WTC11 (cell line): ENCODE measurements at regions not wholly inside any gene's neighbourhood (a gene's known extent, or its start where the extent isn't known, plus 50 kb on each side); places are given as distances from the start of the nearest gene placed in this dataset.

ENCODE experiments used
- ATAC-seq: fragments of 200-7000 bp; cut with Tn5 transposase; 2 replicates; pipeline ENCODE4 v1.10.0; 2021; ENCODE audit warnings: mild to moderate bottlenecking, moderate library complexity
- CTCF ChIA-PET: fragments of 300-600 bp; sonication (Branson Sonifier 250); formaldehyde crosslinking; loops from one replicate; lab custom pipeline; 2021; ENCODE audit warnings: antibody characterized with exemption; lab: Charles Lee
- POLR2A ChIA-PET: fragments of 350-600 bp; sonication (Branson Sonifier 250); formaldehyde crosslinking; loops from one replicate; lab custom pipeline; 2021; ENCODE audit warnings: antibody characterized with exemption; lab: Charles Lee
- DNase-seq: peaks from one replicate; pipeline ENCODE4 v3.0.0; 2021; ENCODE audit warnings: low spot score
- H3K27ac Mint-ChIP-seq: 2 replicates; pipeline ENCODE4 v1.8.0; 2021; ENCODE audit warnings: mixed read lengths
- H3K27me3 Mint-ChIP-seq: 2 replicates; pipeline ENCODE4 v1.8.0; 2021; ENCODE audit warnings: low read depth, mild to moderate bottlenecking, moderate library complexity, mixed read lengths
- H3K36me3 Mint-ChIP-seq: 2 replicates; pipeline ENCODE4 v1.8.0; 2021; ENCODE audit warnings: mixed read lengths
- H3K4me1 Mint-ChIP-seq: 2 replicates; pipeline ENCODE4 v1.8.0; 2022; ENCODE audit warnings: mixed read lengths
- H3K4me3 Mint-ChIP-seq: 2 replicates; pipeline ENCODE4 v1.8.0; 2021; ENCODE audit warnings: mild to moderate bottlenecking, moderate library complexity, mixed read lengths
- H3K9me3 Mint-ChIP-seq: 2 replicates; pipeline ENCODE4 v1.8.0; 2021; ENCODE audit warnings: mixed read lengths
- ARID4B ChIP-seq: sonication (generic); formaldehyde crosslinking; IDR thresholded peaks from 2 replicates; pipeline ENCODE4 v1.8.0; 2023; ENCODE audit warnings: missing genetic modification reagents, mild to moderate bottlenecking, borderline replicate concordance
- ATF1 ChIP-seq: sonication (generic); formaldehyde crosslinking; IDR thresholded peaks from 2 replicates; pipeline ENCODE4 v1.8.1; 2023; ENCODE audit warnings: mild to moderate bottlenecking, moderate library complexity, missing genetic modification reagents
- FOXP1 ChIP-seq: sonication (generic); formaldehyde crosslinking; IDR thresholded peaks from 2 replicates; pipeline ENCODE4 v1.8.0; 2022; ENCODE audit warnings: missing genetic modification reagents, mild to moderate bottlenecking, moderate library complexity, borderline replicate concordance
- IRF2 ChIP-seq: sonication (generic); formaldehyde crosslinking; IDR thresholded peaks from 2 replicates; pipeline ENCODE4 v1.8.0; 2022; ENCODE audit warnings: low read depth, missing genetic modification reagents, borderline replicate concordance
- JAZF1 ChIP-seq: fragments of 250-450 bp; sonication (Bioruptor Pico); IDR thresholded peaks from 2 replicates; pipeline ENCODE4 v1.9.0; 2021; ENCODE audit warnings: moderate library complexity, mild to moderate bottlenecking, inconsistent platforms
- RELA ChIP-seq: sonication (generic); formaldehyde crosslinking; IDR thresholded peaks from 2 replicates; pipeline ENCODE4 v1.8.1; 2022; ENCODE audit warnings: missing genetic modification reagents, mild to moderate bottlenecking, borderline replicate concordance
- USF1 ChIP-seq: sonication (generic); formaldehyde crosslinking; IDR thresholded peaks from 2 replicates; pipeline ENCODE4 v1.8.0; 2022; ENCODE audit warnings: mild to moderate bottlenecking, missing genetic modification reagents
- ZNF219 ChIP-seq: sonication (generic); formaldehyde crosslinking; IDR thresholded peaks from 2 replicates; pipeline ENCODE4 v1.8.0; 2023; ENCODE audit warnings: missing genetic modification reagents, mild to moderate bottlenecking, borderline replicate concordance
- ZNF425 ChIP-seq: fragments of 250-450 bp; sonication (Bioruptor Pico); conservative IDR thresholded peaks from 2 replicates; pipeline ENCODE4 v1.9.0; 2021; ENCODE audit warnings: mild to moderate bottlenecking
- TF ChIP-seq, protein P1 (sequence below): sonication (generic); formaldehyde crosslinking; IDR thresholded peaks from 2 replicates; pipeline ENCODE4 v1.8.1; 2022; ENCODE audit warnings: missing genetic modification reagents, borderline replicate concordance
- TF ChIP-seq, protein P2 (sequence below): fragments of 250-450 bp; sonication (Bioruptor Pico); IDR thresholded peaks from 2 replicates; pipeline ENCODE4 v1.9.0; 2021; ENCODE audit warnings: mild to moderate bottlenecking, borderline replicate concordance
- TF ChIP-seq, protein P3 (sequence below): sonication (generic); formaldehyde crosslinking; IDR thresholded peaks from 2 replicates; pipeline ENCODE4 v1.8.1; 2023; ENCODE audit warnings: mild to moderate bottlenecking, missing genetic modification reagents
- TF ChIP-seq, protein P4 (sequence below): sonication (generic); formaldehyde crosslinking; IDR thresholded peaks from 2 replicates; pipeline ENCODE4 v1.8.1; 2023; ENCODE audit warnings: mild to moderate bottlenecking, missing genetic modification reagents, moderate library complexity

GRCh38 chr15:87713475-87713879 is 543.1 kb downstream of the NTRK3 start (continued):
- no peak for TF ChIP-seq ARID4B (CRISPR knock-in tag)

- ChIA-PET CTCF (no interaction called here), POLR2A (no interaction called here)
- Mint-ChIP-seq H3K4me3 (no peak overlapping the region), H3K27ac (no peak overlapping the region), H3K4me1 (0 out of 2 replicates have a peak, but pooled peaks cover 2% of the 10 kb centered on the region), H3K9me3 (no peaks in the 10 kb centered on the region), H3K36me3 (no peaks in the 10 kb centered on the region), H3K27me3 (no peaks in the 10 kb centered on the region)
- DNase-seq (no peak), ATAC-seq (no peak)
- TF ChIP-seq USF1 (CRISPR knock-in tag) (no peak), ARID4B (CRISPR knock-in tag) (no peak), ZNF425 (no peak), RELA (CRISPR knock-in tag) (no peak), FOXP1 (CRISPR knock-in tag) (no peak), ATF1 (CRISPR knock-in tag) (no peak), JAZF1 (CRISPR knock-in tag) (no peak), ZNF219 (no peak), IRF2 (CRISPR knock-in tag) (no peak)
- TF ChIP-seq, protein P1, sequence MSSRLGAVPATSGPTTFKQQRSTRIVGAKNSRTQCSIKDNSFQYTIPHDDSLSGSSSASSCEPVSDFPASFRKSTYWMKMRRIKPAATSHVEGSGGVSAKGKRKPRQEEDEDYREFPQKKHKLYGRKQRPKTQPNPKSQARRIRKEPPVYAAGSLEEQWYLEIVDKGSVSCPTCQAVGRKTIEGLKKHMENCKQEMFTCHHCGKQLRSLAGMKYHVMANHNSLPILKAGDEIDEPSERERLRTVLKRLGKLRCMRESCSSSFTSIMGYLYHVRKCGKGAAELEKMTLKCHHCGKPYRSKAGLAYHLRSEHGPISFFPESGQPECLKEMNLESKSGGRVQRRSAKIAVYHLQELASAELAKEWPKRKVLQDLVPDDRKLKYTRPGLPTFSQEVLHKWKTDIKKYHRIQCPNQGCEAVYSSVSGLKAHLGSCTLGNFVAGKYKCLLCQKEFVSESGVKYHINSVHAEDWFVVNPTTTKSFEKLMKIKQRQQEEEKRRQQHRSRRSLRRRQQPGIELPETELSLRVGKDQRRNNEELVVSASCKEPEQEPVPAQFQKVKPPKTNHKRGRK (CRISPR knock-in tag), result no peak
- TF ChIP-seq, protein P2, sequence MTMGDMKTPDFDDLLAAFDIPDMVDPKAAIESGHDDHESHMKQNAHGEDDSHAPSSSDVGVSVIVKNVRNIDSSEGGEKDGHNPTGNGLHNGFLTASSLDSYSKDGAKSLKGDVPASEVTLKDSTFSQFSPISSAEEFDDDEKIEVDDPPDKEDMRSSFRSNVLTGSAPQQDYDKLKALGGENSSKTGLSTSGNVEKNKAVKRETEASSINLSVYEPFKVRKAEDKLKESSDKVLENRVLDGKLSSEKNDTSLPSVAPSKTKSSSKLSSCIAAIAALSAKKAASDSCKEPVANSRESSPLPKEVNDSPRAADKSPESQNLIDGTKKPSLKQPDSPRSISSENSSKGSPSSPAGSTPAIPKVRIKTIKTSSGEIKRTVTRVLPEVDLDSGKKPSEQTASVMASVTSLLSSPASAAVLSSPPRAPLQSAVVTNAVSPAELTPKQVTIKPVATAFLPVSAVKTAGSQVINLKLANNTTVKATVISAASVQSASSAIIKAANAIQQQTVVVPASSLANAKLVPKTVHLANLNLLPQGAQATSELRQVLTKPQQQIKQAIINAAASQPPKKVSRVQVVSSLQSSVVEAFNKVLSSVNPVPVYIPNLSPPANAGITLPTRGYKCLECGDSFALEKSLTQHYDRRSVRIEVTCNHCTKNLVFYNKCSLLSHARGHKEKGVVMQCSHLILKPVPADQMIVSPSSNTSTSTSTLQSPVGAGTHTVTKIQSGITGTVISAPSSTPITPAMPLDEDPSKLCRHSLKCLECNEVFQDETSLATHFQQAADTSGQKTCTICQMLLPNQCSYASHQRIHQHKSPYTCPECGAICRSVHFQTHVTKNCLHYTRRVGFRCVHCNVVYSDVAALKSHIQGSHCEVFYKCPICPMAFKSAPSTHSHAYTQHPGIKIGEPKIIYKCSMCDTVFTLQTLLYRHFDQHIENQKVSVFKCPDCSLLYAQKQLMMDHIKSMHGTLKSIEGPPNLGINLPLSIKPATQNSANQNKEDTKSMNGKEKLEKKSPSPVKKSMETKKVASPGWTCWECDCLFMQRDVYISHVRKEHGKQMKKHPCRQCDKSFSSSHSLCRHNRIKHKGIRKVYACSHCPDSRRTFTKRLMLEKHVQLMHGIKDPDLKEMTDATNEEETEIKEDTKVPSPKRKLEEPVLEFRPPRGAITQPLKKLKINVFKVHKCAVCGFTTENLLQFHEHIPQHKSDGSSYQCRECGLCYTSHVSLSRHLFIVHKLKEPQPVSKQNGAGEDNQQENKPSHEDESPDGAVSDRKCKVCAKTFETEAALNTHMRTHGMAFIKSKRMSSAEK (CRISPR knock-in tag), result no peak
- TF ChIP-seq, protein P3, sequence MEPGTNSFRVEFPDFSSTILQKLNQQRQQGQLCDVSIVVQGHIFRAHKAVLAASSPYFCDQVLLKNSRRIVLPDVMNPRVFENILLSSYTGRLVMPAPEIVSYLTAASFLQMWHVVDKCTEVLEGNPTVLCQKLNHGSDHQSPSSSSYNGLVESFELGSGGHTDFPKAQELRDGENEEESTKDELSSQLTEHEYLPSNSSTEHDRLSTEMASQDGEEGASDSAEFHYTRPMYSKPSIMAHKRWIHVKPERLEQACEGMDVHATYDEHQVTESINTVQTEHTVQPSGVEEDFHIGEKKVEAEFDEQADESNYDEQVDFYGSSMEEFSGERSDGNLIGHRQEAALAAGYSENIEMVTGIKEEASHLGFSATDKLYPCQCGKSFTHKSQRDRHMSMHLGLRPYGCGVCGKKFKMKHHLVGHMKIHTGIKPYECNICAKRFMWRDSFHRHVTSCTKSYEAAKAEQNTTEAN (CRISPR knock-in tag), result no peak
- TF ChIP-seq, protein P4, sequence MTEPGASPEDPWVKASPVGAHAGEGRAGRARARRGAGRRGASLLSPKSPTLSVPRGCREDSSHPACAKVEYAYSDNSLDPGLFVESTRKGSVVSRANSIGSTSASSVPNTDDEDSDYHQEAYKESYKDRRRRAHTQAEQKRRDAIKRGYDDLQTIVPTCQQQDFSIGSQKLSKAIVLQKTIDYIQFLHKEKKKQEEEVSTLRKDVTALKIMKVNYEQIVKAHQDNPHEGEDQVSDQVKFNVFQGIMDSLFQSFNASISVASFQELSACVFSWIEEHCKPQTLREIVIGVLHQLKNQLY (CRISPR knock-in tag), result no peak
Observed at GRCh38 chr15:87712211-87712610, 544.3 kb downstream of the NTRK3 start.
